KOPT-K1 (cell line): ENCODE measurements at regions not wholly inside any gene's neighbourhood (a gene's known extent, or its start where the extent isn't known, plus 50 kb on each side); places are given as distances from the start of the nearest gene placed in this dataset.
"Not testable (repeated sequence)": the region's sequence is repeated elsewhere in the genome, so short reads cannot be mapped to it uniquely, and the experiment has no call there.

Source experiments
- H3K27ac ChIP-seq: fragments of 200-600 bp; sonication (generic); 2 replicates; pipeline ENCODE4 v1.5.1; 2016; ENCODE audit warnings: antibody characterized with exemption, mild to moderate bottlenecking, low read depth, low read length; ENCODE audit not compliant: poor library complexity, severe bottlenecking
- H3K36me3 ChIP-seq: fragments of 200-600 bp; sonication (generic); 2 replicates; pipeline ENCODE4 v1.5.1; 2017; ENCODE audit warnings: antibody characterized with exemption, mild to moderate bottlenecking, low read length, moderate library complexity; ENCODE audit not compliant: insufficient read depth
- H3K9me3 ChIP-seq: fragments of 200-600 bp; sonication (generic); 2 replicates; pipeline ENCODE4 v1.5.1; 2017; ENCODE audit warnings: antibody characterized with exemption, low read length, mild to moderate bottlenecking; ENCODE audit not compliant: insufficient read depth, poor library complexity, severe bottlenecking

DNA sequence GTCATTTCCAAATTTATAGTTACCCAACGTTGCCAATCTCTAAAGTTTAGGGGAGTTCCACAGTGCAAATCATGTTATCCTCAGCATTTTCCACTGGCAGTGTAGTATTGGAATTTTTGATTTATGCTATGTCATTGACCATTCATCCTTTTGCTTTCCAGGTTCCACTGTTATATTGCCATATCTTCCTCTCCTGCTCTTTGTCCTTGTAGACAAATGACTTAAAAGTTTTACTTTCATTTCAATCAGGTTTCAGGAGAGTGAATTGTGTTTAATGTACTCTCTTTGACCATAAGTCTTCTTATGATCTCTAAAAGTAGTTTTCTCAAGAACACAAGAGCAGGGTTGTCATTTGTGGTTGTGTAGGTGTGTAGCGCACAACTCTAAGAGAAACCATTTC is 274.6 kb downstream of the COG6 start:
- Histone ChIP-seq H3K36me3 (no peaks in the 10 kb centered on the region), H3K27ac (no peak overlapping the region), H3K9me3 (no peaks in the 10 kb centered on the region)

DNA sequence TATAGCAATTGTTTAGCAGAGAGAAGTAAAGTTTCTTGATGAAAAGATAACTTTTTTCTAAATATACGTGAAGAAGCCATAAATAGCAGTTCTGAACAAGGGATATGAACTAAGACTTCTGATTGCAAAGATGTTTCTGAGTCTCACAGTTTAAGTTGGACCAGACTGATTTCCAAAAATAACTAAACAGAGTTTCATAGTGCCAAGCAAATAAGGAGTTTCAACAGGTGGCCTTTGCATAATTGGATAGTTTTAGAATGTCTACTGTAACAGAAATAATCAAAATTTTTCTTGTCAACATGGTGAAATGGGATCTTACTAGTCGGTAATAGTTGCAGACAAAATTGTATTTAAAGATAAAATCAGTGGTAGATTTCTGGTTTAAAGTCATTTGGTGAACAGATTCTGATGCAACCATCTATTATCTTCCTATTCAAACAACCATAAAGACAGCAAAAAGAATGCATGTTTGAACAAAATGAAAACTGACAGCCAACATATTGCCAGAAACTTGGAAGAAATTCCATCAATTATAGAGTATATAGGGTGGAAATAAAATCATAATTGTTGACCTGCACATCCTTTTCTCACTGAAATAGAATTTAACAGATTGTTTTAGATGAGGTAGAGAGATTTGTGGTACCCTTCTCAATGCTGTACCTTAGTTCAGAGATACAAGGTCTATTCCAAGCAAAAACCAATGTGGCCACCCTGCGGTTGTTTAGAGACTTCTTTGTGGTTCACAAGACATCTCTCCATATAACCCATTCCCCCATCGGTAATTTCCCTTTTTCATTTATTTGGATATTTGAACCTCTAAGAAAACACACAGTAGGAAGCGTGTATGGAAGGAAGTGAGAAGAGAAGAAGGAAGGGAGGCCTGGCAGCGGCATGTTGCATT is 275.3 kb downstream of the COG6 start:
- Histone ChIP-seq H3K9me3 (no peaks in the 10 kb centered on the region), H3K27ac (no peak overlapping the region), H3K36me3 (no peaks in the 10 kb centered on the region)

DNA sequence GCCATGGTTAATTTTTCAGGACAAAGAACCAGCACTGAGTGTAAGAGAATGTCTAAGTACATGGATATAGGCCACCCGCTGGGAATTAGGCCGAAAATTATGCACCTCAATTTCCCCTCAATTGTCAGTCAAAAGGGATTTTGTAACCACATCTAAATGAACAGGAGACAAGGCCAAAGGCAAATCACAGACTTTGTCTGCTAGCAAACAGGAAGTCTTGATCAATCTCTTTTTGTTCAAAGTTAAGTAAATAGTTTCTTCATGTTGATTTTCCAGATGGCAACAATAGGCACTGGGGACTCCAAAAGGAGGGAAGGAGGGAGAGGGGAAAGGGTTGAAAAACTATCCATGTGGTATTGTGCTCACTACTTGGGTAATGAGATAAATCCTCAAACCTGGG is 276.0 kb downstream of the COG6 start:
- no peaks in the 10 kb centered on the region for H3K9me3 ChIP-seq
- H3K27ac ChIP-seq = no peak overlapping the region
- H3K36me3 ChIP-seq = no peaks in the 10 kb centered on the region

DNA sequence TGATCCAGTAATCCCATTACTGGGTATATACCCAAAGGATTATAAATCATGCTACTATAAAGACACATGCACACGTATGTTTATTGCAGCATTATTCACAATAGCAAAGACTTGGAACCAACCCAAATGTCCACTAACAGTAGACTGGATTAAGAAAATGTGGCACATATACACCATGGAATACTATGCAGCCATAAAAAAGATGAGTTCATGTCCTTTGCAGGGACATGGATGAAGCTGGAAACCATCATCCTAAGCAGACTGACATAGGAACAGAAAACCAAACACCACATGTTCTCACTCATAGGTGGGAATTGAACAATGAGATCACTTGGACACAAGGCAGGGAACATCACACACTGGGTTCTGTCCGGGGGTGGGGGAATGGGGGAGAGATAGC is 277.1 kb downstream of the COG6 start:
- not testable (repeated sequence) for H3K27ac ChIP-seq, H3K36me3 ChIP-seq, H3K9me3 ChIP-seq

DNA sequence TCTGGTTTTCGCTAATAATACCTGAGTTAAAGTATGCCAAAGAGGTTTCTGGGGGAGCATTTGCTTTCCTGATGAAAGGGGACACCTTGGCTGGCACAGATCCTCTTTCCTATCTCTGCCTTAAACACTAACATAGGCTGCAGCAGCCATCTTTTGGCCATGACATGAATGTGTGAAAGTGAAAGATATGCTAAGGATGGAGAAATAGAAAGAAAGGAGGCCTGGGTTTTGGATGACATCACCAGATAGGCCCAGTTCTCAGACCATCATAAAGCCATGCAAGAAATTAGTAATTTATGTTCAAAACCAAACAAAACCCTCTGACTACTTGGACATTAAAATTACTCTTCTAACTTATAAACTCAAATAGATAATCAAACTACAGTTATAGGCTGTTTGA is 279.7 kb downstream of the COG6 start:
- H3K27ac ChIP-seq = no peak overlapping the region
- H3K36me3 ChIP-seq = no peaks in the 10 kb centered on the region
- no peaks in the 10 kb centered on the region for H3K9me3 ChIP-seq

DNA sequence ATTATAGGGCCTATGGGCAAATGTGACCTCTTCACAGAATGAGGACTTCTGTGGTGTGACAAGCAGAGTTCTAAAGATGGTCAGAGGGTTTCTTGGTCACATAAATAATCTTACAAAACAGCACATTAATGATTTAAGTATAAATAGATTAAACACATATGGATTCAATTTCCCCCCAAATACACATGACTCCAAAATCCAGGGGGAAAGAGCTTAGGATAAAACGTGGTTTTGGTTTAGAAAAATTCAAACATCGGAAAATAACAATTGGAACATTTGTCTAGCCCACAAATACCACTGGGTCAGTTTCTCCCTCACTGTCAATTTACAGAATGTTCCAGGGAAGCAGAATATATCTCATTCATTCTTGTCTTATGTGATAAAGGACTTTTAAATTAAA is 283.1 kb downstream of the COG6 start:
- H3K36me3 ChIP-seq = no peaks in the 10 kb centered on the region
- no peaks in the 10 kb centered on the region for H3K9me3 ChIP-seq
- H3K27ac ChIP-seq = no peak overlapping the region

DNA sequence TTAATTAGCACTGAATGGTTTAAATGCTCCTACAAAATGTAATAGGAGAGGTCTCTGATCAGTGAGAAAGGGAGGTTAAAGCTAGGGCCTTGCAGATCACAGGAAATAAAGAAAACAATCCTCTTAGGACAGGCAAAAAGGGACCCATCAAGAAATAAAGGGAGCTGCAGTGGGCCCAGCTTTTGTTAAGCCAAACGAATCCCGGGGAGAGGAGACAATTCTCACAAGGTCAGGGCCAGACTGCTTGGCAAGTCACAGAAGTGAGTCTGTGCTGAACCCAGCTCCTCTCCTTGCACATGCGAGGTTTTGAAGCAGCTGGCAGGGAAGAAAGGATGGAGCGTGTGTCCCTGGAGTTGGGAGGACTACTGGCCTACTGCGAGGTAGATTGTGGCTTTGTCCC is 285.8 kb downstream of the COG6 start:
- Histone ChIP-seq H3K9me3 (no peaks in the 10 kb centered on the region), H3K36me3 (no peaks in the 10 kb centered on the region), H3K27ac (no peak overlapping the region)

DNA sequence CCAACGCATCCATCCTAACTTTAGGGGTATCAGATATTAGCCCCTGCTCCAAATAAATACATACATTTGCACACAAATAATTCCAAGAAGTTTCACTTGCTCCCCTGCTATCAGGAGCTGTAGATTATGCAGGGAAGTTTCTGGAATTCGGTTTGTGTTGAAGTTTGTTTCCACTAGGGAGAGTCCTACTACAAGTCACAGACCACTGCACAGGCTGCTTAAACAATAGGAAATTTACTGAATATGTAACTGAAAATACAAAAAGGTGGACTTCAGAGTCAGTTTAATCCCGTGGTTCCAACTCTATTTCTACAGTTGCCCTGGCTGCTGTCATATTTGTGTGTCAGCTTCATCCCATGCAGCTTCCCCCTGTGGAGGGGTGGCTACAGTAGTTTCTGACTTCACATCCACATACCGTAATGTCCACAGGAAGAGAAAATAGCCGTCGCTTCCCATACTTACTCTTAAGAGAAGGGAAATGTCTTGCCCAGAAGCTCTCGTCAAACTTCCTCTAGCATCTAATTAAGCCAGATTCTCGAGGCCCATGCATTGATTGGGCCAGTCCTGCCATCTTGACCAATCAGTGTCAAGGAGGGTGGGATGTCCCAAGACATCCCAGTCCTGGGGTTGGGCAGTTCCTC is 286.6 kb downstream of the COG6 start:
- Histone ChIP-seq H3K9me3 (no peaks in the 10 kb centered on the region), H3K36me3 (no peaks in the 10 kb centered on the region), H3K27ac (no peak overlapping the region)

DNA sequence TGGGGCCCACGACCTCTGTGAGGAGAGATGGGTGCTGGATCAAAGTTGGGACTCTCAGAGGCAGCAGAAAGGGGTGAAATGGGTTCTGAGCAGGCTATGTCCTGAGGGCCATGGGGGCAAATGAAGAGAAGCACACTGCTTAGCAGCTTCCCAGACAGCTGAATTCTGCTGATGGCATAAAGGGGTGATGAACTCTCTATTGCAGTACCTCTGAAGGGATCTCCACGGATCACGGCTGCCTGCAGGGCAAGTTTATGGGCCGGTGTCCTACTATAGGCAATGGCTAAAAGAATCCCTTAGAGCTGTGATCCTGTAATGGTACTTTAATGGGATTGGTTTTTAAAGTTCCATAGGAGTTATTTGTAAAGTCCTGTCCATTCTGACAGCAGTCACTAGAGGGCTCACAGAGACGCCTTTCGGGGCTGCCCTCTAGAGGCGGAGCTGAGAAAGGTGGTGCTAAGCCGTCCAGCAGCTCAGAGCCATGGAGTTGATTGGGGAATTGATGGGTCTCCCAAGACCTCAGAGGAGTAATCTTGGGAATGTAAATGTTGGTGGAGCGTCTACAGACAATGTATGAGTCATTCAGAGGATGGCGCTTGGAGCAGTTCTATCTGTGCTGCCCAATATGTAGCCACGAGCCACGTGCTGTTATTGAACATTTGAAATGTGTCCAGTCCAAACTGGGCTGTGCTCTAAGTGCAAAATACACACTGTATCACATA is 287.3 kb downstream of the COG6 start:
- no peaks in the 10 kb centered on the region for H3K36me3 ChIP-seq
- no peaks in the 10 kb centered on the region for H3K9me3 ChIP-seq
- H3K27ac ChIP-seq = no peak overlapping the region

DNA sequence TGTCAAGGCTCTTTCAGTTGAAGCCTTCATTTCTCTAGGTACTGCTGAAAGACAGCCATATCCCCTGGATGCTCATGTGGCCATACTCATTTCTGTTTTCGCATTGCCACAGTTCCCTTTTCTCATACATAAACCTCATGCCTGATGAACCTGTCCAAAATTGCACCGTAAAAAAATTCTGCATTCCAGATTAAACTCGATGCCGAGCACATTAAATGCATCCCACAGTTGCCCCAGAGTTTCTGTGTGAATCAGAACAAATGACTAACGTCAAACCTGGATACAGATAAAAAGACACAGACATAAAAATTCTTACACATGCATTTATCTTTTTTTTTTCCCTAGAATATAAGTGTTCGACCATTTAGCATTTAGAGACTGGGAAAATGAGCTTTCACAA is 288.2 kb downstream of the COG6 start:
- H3K27ac ChIP-seq = no peak overlapping the region
- H3K36me3 ChIP-seq = no peaks in the 10 kb centered on the region
- H3K9me3 ChIP-seq = no peaks in the 10 kb centered on the region

DNA sequence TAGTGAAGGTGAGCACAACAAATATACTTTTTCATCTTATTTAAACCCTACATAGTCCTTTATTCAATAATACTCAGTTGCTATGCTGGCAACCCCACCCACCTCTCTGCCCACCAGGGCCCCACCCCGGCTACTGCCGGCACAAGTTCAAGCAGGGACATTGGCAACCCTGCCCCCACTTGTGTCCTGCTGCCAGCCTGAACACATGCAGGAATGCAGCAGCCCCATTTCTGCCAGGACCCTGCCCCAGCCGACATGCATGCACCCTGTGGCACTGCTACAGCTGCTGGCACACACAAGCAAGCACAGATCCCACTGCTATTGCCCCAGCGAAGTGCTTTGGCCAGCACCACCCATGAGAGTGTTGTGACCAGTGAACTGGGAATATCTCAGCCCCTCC is 289.8 kb downstream of the COG6 start:
- Histone ChIP-seq H3K27ac (no peak overlapping the region), H3K36me3 (no peaks in the 10 kb centered on the region), H3K9me3 (no peaks in the 10 kb centered on the region)

DNA sequence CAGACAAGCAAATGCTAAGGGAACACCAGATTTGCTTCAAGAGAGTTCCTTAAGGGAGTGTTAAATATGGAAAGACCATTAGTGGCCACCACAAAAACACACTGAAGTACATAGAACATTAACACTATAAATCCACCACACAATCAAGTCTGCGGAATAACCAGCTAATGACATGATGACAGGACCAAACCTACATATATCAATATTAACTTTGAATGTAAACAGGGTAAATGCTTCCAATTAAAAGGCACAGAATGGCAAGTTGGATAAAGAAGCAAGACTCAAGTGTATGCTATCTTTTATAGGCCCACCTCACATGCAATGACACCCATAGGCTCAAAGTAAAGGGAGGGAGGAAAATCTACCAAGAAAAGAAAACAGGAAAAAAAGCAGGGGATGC is 291.3 kb downstream of the COG6 start:
- Histone ChIP-seq H3K27ac (no peak overlapping the region), H3K36me3 (no peaks in the 10 kb centered on the region), H3K9me3 (no peaks in the 10 kb centered on the region)

DNA sequence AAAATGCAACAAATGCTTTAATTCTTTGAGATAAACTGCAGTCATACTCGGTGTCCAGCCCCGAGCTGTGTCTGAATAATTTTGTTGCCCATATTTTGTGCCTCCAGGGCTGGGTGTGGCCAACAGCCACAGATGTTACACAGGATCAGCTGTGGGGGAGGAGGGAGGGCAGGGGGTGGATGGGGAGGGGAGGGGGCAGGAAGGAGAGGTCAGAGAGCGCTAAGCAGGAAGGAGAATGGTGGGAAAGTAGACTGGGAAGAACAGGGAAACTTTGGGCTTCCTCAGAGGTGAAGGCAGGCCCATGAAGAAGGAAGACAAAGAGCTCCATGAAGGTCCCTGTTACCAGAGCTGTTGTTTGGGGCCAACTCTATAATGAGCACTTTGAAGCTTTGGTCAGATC is 295.8 kb downstream of the COG6 start:
- no peaks in the 10 kb centered on the region for H3K36me3 ChIP-seq
- no peaks in the 10 kb centered on the region for H3K9me3 ChIP-seq
- H3K27ac ChIP-seq = no peak overlapping the region

DNA sequence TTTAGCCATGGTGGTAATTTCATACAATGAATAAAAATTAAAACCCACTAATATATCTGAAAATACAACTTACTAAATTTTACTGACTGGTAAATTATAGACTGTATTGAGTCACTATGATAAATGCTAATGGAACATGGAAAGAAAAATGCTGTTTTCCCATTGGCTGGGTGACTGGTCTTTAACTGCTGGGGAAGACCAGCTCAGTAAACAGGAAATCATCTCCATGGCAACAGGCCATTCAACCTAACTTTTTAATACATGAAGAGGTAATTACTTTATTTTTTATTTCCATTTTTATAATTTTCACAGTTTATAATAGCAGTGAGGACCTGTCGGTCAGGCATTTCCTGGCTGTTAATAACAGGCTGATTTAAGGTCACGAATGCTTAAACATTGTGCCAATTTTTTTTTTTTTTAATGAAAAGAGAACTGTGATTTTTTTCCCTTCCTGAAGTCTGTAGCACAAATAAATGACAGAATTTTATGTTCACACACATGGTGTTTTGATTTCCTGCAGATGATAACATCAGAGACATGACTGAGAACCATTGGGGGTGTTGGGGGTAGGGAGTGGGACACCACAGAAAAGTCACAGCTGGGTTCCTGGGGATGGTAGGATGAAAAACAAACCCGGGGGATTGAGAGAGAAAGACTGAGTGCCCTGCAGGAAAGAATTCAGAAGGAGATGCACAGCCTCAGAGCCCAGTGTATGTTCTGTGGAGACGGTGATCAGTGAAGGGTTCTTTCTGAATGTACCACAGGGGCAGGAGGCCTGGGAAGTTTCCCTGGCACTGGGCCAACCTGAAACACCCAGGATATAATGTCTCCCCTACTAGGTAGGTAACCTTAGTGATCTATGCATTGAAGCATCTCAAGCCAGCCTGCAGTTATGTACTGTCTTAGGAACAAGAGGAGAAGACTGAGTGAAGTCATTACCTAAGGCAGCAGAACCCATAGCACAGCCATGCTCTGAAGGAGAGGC is 297.1 kb downstream of the COG6 start:
- no peaks in the 10 kb centered on the region for H3K36me3 ChIP-seq
- H3K9me3 ChIP-seq = no peaks in the 10 kb centered on the region
- H3K27ac ChIP-seq = no peak overlapping the region
